ENCODE measurements at regions not wholly inside any gene's neighbourhood (a gene's known extent, or its start where the extent isn't known, plus 50 kb on each side); places are given as distances from the start of the nearest gene placed in this dataset.
"Not testable (repeated sequence)": the region's sequence is repeated elsewhere in the genome, so short reads cannot be mapped to it uniquely, and the experiment has no call there.

- Histone ChIP-seq H3K36me3 (ENCODE audit: insufficient read depth, low read length) (no peaks in the 10 kb centered on the region), H3K27ac (ENCODE audit: low read depth, low read length) (no peak overlapping the region), H3K27me3 (ENCODE audit: insufficient read depth, low read length) (no peaks in the 10 kb centered on the region), H3K4me3 (ENCODE audit: low read depth, low read length) (no peak overlapping the region), H3K4me1 (ENCODE audit: control insufficient read depth, insufficient read depth, low read length, unreplicated experiment) (no peaks in the 10 kb centered on the region), H3K79me2 (ENCODE audit: control insufficient read depth, insufficient read depth, low read length, unreplicated experiment) (no peaks in the 10 kb centered on the region), H2AFZ (ENCODE audit: low read length, unreplicated experiment) (no peak overlapping the region)
Observed at GRCh38 chrY:21033363-21033762, 277.5 kb downstream of the RPS4Y2 start.

GRCh38 chrY:21034151-21035061, 278.5 kb downstream of the RPS4Y2 start:
- no peaks in the 10 kb centered on the region for H3K27me3 ChIP-seq (ENCODE audit: insufficient read depth, low read length)
- no peaks in the 10 kb centered on the region for H3K79me2 ChIP-seq (ENCODE audit: control insufficient read depth, insufficient read depth, low read length, unreplicated experiment)
- no peak overlapping the region for H2AFZ ChIP-seq (ENCODE audit: low read length, unreplicated experiment)
- no peaks in the 10 kb centered on the region for H3K4me1 ChIP-seq (ENCODE audit: control insufficient read depth, insufficient read depth, low read length, unreplicated experiment)
- no peak overlapping the region for H3K4me3 ChIP-seq (ENCODE audit: low read depth, low read length)
- no peaks in the 10 kb centered on the region for H3K36me3 ChIP-seq (ENCODE audit: insufficient read depth, low read length)
- no peak overlapping the region for H3K27ac ChIP-seq (ENCODE audit: low read depth, low read length)

DNA sequence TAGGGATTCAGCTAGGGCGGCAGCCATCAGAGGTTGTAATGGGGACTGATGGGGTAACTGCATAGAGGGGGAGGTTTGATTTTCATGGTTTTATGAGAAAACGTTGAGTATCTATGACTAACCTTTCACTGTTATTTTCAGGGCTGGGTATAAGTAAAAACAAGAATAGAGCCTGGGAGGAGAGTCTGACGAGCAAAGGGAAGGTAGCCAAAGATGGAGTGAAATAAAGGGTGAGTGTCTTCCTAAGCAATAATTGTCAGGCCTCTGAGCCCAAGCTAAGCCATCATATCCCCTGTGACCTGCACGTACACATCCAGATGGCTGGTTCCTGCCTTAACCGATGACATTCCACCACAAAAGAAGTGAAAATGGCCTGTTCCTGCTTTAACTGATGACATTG, 281.5 kb downstream of the RPS4Y2 start:
- H3K79me2 ChIP-seq (ENCODE audit: control insufficient read depth, insufficient read depth, low read length, unreplicated experiment); H3K27ac ChIP-seq (ENCODE audit: low read depth, low read length); H3K4me1 ChIP-seq (ENCODE audit: control insufficient read depth, insufficient read depth, low read length, unreplicated experiment); H3K27me3 ChIP-seq (ENCODE audit: insufficient read depth, low read length); H3K36me3 ChIP-seq (ENCODE audit: insufficient read depth, low read length); H3K4me3 ChIP-seq (ENCODE audit: low read depth, low read length); H2AFZ ChIP-seq (ENCODE audit: low read length, unreplicated experiment): not testable (repeated sequence)

- no peaks in the 10 kb centered on the region for H3K27me3 ChIP-seq (ENCODE audit: insufficient read depth, low read length)
- no peak overlapping the region for H3K4me3 ChIP-seq (ENCODE audit: low read depth, low read length)
- H3K79me2 ChIP-seq (ENCODE audit: control insufficient read depth, insufficient read depth, low read length, unreplicated experiment) = no peaks in the 10 kb centered on the region
- H2AFZ ChIP-seq (ENCODE audit: low read length, unreplicated experiment) = no peak overlapping the region
- no peaks in the 10 kb centered on the region for H3K4me1 ChIP-seq (ENCODE audit: control insufficient read depth, insufficient read depth, low read length, unreplicated experiment)
- H3K36me3 ChIP-seq (ENCODE audit: insufficient read depth, low read length) = no peaks in the 10 kb centered on the region
- no peak overlapping the region for H3K27ac ChIP-seq (ENCODE audit: low read depth, low read length)
Observed at GRCh38 chrY:21039811-21040210, 283.9 kb downstream of the RPS4Y2 start.

GRCh38 chrY:21040711-21041110, 284.8 kb downstream of the RPS4Y2 start:
- not testable (repeated sequence) for H3K79me2 ChIP-seq (ENCODE audit: control insufficient read depth, insufficient read depth, low read length, unreplicated experiment); H3K27me3 ChIP-seq (ENCODE audit: insufficient read depth, low read length); H3K4me3 ChIP-seq (ENCODE audit: low read depth, low read length); H3K27ac ChIP-seq (ENCODE audit: low read depth, low read length); H3K4me1 ChIP-seq (ENCODE audit: control insufficient read depth, insufficient read depth, low read length, unreplicated experiment); H3K36me3 ChIP-seq (ENCODE audit: insufficient read depth, low read length); H2AFZ ChIP-seq (ENCODE audit: low read length, unreplicated experiment)

GRCh38 chrY:21073079-21073478, 317.2 kb downstream of the RPS4Y2 start:
- H3K79me2 ChIP-seq (ENCODE audit: control insufficient read depth, insufficient read depth, low read length, unreplicated experiment) = no peaks in the 10 kb centered on the region
- H3K4me3 ChIP-seq (ENCODE audit: low read depth, low read length) = no peak overlapping the region
- H3K36me3 ChIP-seq (ENCODE audit: insufficient read depth, low read length) = no peaks in the 10 kb centered on the region
- no peaks in the 10 kb centered on the region for H3K27me3 ChIP-seq (ENCODE audit: insufficient read depth, low read length)
- H2AFZ ChIP-seq (ENCODE audit: low read length, unreplicated experiment) = no peak overlapping the region
- no peak overlapping the region for H3K27ac ChIP-seq (ENCODE audit: low read depth, low read length)
- H3K4me1 ChIP-seq (ENCODE audit: control insufficient read depth, insufficient read depth, low read length, unreplicated experiment) = no peaks in the 10 kb centered on the region

GRCh38 chrY:21073641-21074260, 317.8 kb downstream of the RPS4Y2 start:
- no peak overlapping the region for H3K4me3 ChIP-seq (ENCODE audit: low read depth, low read length)
- no peaks in the 10 kb centered on the region for H3K27me3 ChIP-seq (ENCODE audit: insufficient read depth, low read length)
- no peaks in the 10 kb centered on the region for H3K4me1 ChIP-seq (ENCODE audit: control insufficient read depth, insufficient read depth, low read length, unreplicated experiment)
- no peaks in the 10 kb centered on the region for H3K79me2 ChIP-seq (ENCODE audit: control insufficient read depth, insufficient read depth, low read length, unreplicated experiment)
- H3K27ac ChIP-seq (ENCODE audit: low read depth, low read length) = no peak overlapping the region
- no peak overlapping the region for H2AFZ ChIP-seq (ENCODE audit: low read length, unreplicated experiment)
- no peaks in the 10 kb centered on the region for H3K36me3 ChIP-seq (ENCODE audit: insufficient read depth, low read length)

DNA sequence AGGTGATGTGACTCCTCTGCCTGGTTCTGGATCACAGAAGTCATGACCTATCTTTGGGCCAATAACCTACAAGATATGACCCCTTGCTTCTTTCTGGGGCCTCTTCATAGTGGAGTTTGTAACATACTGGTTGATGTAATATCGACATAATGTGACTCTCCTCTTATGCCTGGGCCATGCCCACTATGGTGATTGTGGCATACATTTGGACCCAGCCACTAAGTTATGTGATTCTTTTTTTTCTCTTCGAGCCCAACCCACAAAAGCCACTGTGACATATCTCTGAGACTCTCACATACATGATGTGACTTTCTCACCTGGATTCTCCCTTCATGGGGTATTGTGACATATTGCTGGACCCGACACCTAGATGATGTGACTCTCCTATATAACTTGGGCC, 319.8 kb downstream of the RPS4Y2 start:
- Histone ChIP-seq H3K4me1 (ENCODE audit: control insufficient read depth, insufficient read depth, low read length, unreplicated experiment) (no peaks in the 10 kb centered on the region), H3K36me3 (ENCODE audit: insufficient read depth, low read length) (no peaks in the 10 kb centered on the region), H3K79me2 (ENCODE audit: control insufficient read depth, insufficient read depth, low read length, unreplicated experiment) (no peaks in the 10 kb centered on the region)

GRCh38 chrY:21079670-21080069, 323.8 kb downstream of the RPS4Y2 start:
- H3K27ac ChIP-seq (ENCODE audit: low read depth, low read length) = no peak overlapping the region
- H2AFZ ChIP-seq (ENCODE audit: low read length, unreplicated experiment) = no peak overlapping the region
- no peaks in the 10 kb centered on the region for H3K4me1 ChIP-seq (ENCODE audit: control insufficient read depth, insufficient read depth, low read length, unreplicated experiment)
- no peaks in the 10 kb centered on the region for H3K36me3 ChIP-seq (ENCODE audit: insufficient read depth, low read length)
- no peak overlapping the region for H3K4me3 ChIP-seq (ENCODE audit: low read depth, low read length)
- no peaks in the 10 kb centered on the region for H3K79me2 ChIP-seq (ENCODE audit: control insufficient read depth, insufficient read depth, low read length, unreplicated experiment)
- no peaks in the 10 kb centered on the region for H3K27me3 ChIP-seq (ENCODE audit: insufficient read depth, low read length)

More for the DNA sequence above, 319.8 kb downstream of the RPS4Y2 start:
- H3K4me3 ChIP-seq (ENCODE audit: low read depth, low read length) = no peak overlapping the region
- no peak overlapping the region for H2AFZ ChIP-seq (ENCODE audit: low read length, unreplicated experiment)
- no peak overlapping the region for H3K27ac ChIP-seq (ENCODE audit: low read depth, low read length)
- H3K27me3 ChIP-seq (ENCODE audit: insufficient read depth, low read length) = no peaks in the 10 kb centered on the region

DNA sequence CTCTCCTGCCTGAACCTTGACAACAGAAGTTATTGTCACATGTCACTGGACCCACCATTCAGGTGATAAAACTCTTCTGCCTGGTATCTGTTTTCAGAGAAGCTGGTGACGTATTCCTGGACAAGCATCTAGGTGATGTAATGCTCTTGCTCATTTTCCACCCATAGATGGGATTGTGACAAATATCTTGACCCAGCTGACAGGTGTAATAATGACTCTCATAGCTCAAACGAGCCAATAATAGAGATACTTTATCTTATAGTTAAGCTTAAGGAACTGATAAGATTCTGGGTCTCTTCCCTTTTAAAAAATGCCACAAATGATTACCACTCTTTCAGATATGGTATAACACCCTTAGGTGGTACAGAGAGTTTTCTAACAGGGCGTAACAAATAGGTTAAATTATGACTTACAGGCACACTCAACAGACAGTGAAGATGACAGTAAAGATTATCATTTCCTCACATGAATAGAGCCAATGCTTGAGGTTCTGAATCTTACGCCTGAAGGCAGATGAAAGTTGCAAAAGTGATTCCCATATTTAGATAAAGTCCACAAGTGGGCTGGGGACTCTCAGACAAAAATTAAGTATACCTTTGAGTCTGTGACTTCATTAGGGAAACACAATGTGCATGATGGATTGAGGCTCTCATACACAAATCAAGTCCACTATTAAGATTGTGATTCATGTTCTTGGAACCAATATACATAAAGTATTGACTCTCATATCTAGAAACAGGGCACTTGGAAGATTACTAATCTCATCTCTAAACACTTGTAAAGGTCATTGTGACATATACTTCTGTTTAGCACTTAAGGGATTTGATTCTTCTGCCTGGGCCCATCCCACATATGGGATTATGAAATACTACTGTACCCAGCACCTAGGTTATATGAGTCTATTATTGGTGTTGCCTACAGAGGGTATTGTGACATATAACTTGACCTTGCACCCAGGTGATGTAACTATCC, 326.0 kb downstream of the RPS4Y2 start:
- no peak overlapping the region for H2AFZ ChIP-seq (ENCODE audit: low read length, unreplicated experiment)
- no peak overlapping the region for H3K27ac ChIP-seq (ENCODE audit: low read depth, low read length)
- H3K27me3 ChIP-seq (ENCODE audit: insufficient read depth, low read length) = no peaks in the 10 kb centered on the region
- no peaks in the 10 kb centered on the region for H3K79me2 ChIP-seq (ENCODE audit: control insufficient read depth, insufficient read depth, low read length, unreplicated experiment)
- H3K4me3 ChIP-seq (ENCODE audit: low read depth, low read length) = no peak overlapping the region
- no peaks in the 10 kb centered on the region for H3K4me1 ChIP-seq (ENCODE audit: control insufficient read depth, insufficient read depth, low read length, unreplicated experiment)
- H3K36me3 ChIP-seq (ENCODE audit: insufficient read depth, low read length) = no peaks in the 10 kb centered on the region

Data from ACC112 (cell line).